Panc1 (cell line): ENCODE measurements at regions not wholly inside any gene's neighbourhood (a gene's known extent, or its start where the extent isn't known, plus 50 kb on each side); places are given as distances from the start of the nearest gene placed in this dataset.

Source experiments
- CTCF ChIP-seq: fragments of 450-650 bp; IDR thresholded peaks from 2 replicates; pipeline ENCODE4 v1.5.1; 2017; ENCODE audit warnings: mild to moderate bottlenecking
- POLR2AphosphoS5 ChIP-seq: IDR thresholded peaks from 2 replicates; pipeline ENCODE4 v1.6.1; 2012; ENCODE audit warnings: mild to moderate bottlenecking, low read depth, low read length, moderate library complexity
- TF ChIP-seq, protein P1 (sequence below), 2 experiments: IDR thresholded peaks; 2 replicates each; pipeline ENCODE4 v1.6.1; 2011 to 2012; ENCODE audit warnings: low read depth in 2 of 2, control low read depth in 1 of 2, low read length in 1 of 2, mild to moderate bottlenecking in 1 of 2, moderate library complexity in 1 of 2; ENCODE audit not compliant: insufficient read depth in 1 of 2

DNA sequence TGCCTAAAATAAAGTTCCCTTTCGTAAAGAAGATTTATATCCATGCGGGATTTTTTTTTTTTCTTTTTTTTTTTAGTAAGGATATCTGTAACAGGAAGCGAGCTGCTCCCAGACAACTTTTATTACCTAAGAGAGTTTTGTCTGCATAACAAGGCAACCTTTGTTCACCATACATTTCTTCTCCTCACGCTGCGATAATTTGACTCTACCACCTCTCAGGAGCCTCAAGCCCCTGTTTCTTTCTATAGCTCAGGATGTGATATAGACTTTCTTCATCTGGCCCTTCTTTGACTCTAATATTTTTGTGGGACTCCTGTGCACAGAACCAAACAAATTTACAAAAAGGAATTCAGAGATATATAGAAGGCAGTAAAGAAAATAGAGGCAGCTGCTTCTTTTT lies 1053.7 kb upstream of the SPRY2 start:
- TF ChIP-seq CTCF = no peak
- TF ChIP-seq POLR2AphosphoS5 = no peak
- TF ChIP-seq, protein P1, sequence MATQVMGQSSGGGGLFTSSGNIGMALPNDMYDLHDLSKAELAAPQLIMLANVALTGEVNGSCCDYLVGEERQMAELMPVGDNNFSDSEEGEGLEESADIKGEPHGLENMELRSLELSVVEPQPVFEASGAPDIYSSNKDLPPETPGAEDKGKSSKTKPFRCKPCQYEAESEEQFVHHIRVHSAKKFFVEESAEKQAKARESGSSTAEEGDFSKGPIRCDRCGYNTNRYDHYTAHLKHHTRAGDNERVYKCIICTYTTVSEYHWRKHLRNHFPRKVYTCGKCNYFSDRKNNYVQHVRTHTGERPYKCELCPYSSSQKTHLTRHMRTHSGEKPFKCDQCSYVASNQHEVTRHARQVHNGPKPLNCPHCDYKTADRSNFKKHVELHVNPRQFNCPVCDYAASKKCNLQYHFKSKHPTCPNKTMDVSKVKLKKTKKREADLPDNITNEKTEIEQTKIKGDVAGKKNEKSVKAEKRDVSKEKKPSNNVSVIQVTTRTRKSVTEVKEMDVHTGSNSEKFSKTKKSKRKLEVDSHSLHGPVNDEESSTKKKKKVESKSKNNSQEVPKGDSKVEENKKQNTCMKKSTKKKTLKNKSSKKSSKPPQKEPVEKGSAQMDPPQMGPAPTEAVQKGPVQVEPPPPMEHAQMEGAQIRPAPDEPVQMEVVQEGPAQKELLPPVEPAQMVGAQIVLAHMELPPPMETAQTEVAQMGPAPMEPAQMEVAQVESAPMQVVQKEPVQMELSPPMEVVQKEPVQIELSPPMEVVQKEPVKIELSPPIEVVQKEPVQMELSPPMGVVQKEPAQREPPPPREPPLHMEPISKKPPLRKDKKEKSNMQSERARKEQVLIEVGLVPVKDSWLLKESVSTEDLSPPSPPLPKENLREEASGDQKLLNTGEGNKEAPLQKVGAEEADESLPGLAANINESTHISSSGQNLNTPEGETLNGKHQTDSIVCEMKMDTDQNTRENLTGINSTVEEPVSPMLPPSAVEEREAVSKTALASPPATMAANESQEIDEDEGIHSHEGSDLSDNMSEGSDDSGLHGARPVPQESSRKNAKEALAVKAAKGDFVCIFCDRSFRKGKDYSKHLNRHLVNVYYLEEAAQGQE (IDR thresholded peaks at IDR 0.05; ENCODE audit: insufficient read depth in 1 of 2, low read depth in 2 of 2, low read length in 1 of 2) = no peak
